ENCODE measurements at regions not wholly inside any gene's neighbourhood (a gene's known extent, or its start where the extent isn't known, plus 50 kb on each side); places are given as distances from the start of the nearest gene placed in this dataset.

DNA sequence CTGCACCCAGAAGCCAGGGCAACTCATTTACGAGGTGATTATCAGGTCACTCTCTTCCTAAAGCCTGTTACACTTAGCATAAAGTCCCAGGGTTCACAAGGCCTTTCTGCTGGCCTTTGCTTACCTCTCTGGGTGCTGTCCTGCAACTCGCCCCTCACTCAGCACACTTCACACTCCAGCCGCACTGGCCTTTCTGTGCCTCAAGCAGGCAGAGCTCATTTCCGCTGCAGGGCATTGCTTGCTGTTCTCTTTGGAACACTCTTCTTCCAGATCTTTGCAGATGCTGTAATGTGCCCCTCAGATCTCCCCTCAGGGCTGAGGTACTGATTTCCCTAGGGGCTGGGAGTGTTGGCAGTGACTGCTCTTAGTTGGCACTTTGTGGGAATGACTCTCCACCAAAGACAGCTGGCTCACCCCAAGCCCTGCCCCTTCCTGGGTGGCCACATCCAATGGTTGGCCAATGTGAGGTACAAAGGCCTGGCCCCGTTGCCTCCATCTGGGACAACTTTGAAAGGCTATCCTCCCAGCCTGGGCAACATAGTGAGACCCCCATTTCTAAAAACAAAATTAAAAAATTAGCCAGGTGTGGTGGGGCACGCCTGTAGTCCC, 50.8 kb upstream of the SSBP3 start:
- no peak for DNase-seq (ENCODE audit: extremely low read depth in 1 of 11, low read depth in 9 of 11, low spot score in 4 of 11)

DNA sequence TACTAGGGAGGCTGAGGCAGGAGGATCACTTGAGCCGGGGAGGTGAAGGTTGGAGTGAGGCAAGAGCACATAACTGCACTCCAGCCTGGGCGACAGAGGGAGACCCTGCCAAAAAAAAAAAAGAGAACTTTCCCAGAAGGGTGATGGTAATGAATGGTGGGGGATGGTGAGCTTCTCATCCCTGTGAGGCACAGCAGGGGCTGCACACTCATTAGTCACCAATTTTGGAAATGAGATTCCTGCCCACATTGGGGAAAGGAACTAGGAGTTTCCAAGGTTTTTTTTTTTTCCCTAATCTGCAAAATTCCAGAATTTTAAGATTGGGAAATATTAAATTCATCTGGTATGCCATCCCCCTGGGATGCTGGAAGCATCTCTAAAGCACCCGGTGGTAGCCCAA, 50.2 kb upstream of the SSBP3 start:
- DNase-seq (ENCODE audit: extremely low read depth in 1 of 11, low read depth in 9 of 11, low spot score in 4 of 11) = no peak

Measured in renal cortex interstitium (tissue), 11 donors.